CD4-positive, alpha-beta T cell treated with Interleukin-21 for 1 hour (primary cell): ENCODE measurements at regions not wholly inside any gene's neighbourhood (a gene's known extent, or its start where the extent isn't known, plus 50 kb on each side); places are given as distances from the start of the nearest gene placed in this dataset.
"Not testable (repeated sequence)": the region's sequence is repeated elsewhere in the genome, so short reads cannot be mapped to it uniquely, and the experiment has no call there.

Source experiments
- DNase-seq: peaks from one replicate; pipeline ENCODE4 v3.0.0-alpha.2; 2020

GRCh38 chr13:76829572-76830327 lies 56.5 kb downstream of the KCTD12 start:
- DNase-seq, result no peak

- no peak for DNase-seq
Measured at GRCh38 chr13:76828316-76828741, 57.9 kb downstream of the KCTD12 start.

GRCh38 chr13:76826527-76826926 lies 59.7 kb downstream of the KCTD12 start:
- DNase-seq, result no peak

GRCh38 chr13:76825430-76825829 lies 60.8 kb downstream of the KCTD12 start:
- DNase-seq, result no peak

GRCh38 chr13:76823969-76824368 lies 62.2 kb downstream of the KCTD12 start:
- DNase-seq, result no peak

- DNase-seq, result peak; percentile 27
Measured at GRCh38 chr13:76822698-76823267, 63.4 kb downstream of the KCTD12 start.

- DNase-seq, result not testable (repeated sequence)
Measured at GRCh38 chr13:76821222-76821621, 65.0 kb downstream of the KCTD12 start.

GRCh38 chr13:76820759-76821158 lies 65.4 kb downstream of the KCTD12 start:
- DNase-seq, result no peak

GRCh38 chr13:76816394-76816793 lies 69.8 kb downstream of the KCTD12 start:
- DNase-seq, result no peak

- no peak for DNase-seq
Measured at GRCh38 chr13:76815344-76815743, 70.9 kb downstream of the KCTD12 start.

GRCh38 chr13:76813891-76814290 lies 72.3 kb downstream of the KCTD12 start:
- DNase-seq, result no peak

- DNase-seq, result no peak
Measured at GRCh38 chr13:76813000-76813691, 73.1 kb downstream of the KCTD12 start.

GRCh38 chr13:76812206-76812897 lies 73.9 kb downstream of the KCTD12 start:
- DNase-seq, result no peak

GRCh38 chr13:76809389-76809788 lies 76.8 kb downstream of the KCTD12 start:
- DNase-seq, result no peak

GRCh38 chr13:76808927-76809326 lies 77.3 kb downstream of the KCTD12 start:
- no peak for DNase-seq

GRCh38 chr13:76804801-76805200 lies 81.4 kb downstream of the KCTD12 start:
- no peak for DNase-seq

- DNase-seq, result no peak
Measured at GRCh38 chr13:76803831-76804230, 82.4 kb downstream of the KCTD12 start.

- no peak for DNase-seq
Measured at GRCh38 chr13:76800943-76801342, 85.3 kb downstream of the KCTD12 start.

- peak; percentile 29 for DNase-seq
Measured at GRCh38 chr13:76799696-76800095, 86.5 kb downstream of the KCTD12 start.

GRCh38 chr13:76798037-76798436 lies 88.2 kb downstream of the KCTD12 start:
- peak; percentile 9 for DNase-seq

GRCh38 chr13:76797361-76797760 lies 88.8 kb downstream of the KCTD12 start:
- DNase-seq, result no peak

GRCh38 chr13:76796851-76797250 lies 89.4 kb downstream of the KCTD12 start:
- DNase-seq, result no peak
